Effector memory CD8-positive, alpha-beta T cell (primary cell): ENCODE measurements at regions not wholly inside any gene's neighbourhood (a gene's known extent, or its start where the extent isn't known, plus 50 kb on each side); places are given as distances from the start of the nearest gene placed in this dataset.

Experiments used
- ATAC-seq: fragments of 150-1000 bp; cut with Tn5 transposase; replicated peaks from 2 replicates; pipeline ENCODE4 v1.10.0; 2021; ENCODE audit warnings: mild to moderate bottlenecking, moderate library complexity
- DNase-seq, 3 experiments: peaks; one replicate each; pipeline ENCODE4 v3.0.0; 2021
- H3K27ac Mint-ChIP-seq, 2 donors: one replicate each; pipeline ENCODE4 v1.8.0; 2022; ENCODE audit warnings: mild to moderate bottlenecking in 2 of 2, mixed read lengths in 2 of 2, moderate library complexity in 2 of 2
- H3K27me3 Mint-ChIP-seq, 2 donors: one replicate each; pipeline ENCODE4 v1.8.0; 2022; ENCODE audit warnings: mixed read lengths in 2 of 2
- H3K36me3 Mint-ChIP-seq: one replicate; pipeline ENCODE4 v1.8.0; 2022; ENCODE audit warnings: mild to moderate bottlenecking, moderate library complexity, mixed read lengths; ENCODE audit not compliant: insufficient read depth
- H3K4me1 Mint-ChIP-seq, 2 donors: one replicate each; pipeline ENCODE4 v1.8.0; 2022; ENCODE audit warnings: low read depth in 2 of 2, mixed read lengths in 2 of 2
- H3K4me3 Mint-ChIP-seq, 2 donors: one replicate each; pipeline ENCODE4 v1.8.0; 2022; ENCODE audit warnings: mild to moderate bottlenecking in 2 of 2, mixed read lengths in 2 of 2, moderate library complexity in 2 of 2
- H3K9me3 Mint-ChIP-seq, 2 donors: one replicate each; pipeline ENCODE4 v1.8.0; 2022; ENCODE audit warnings: mixed read lengths in 2 of 2

GRCh38 chr15:58235961-58236360, 97.8 kb downstream of the AQP9 start:
- no peak for DNase-seq
- H3K4me1 Mint-ChIP-seq: no peaks in the 10 kb centered on the region
- no peaks in the 10 kb centered on the region for H3K9me3 Mint-ChIP-seq
- H3K27me3 Mint-ChIP-seq: peaks cover 4 to 16% of the 10 kb centered on the region in 2 donors
- H3K27ac Mint-ChIP-seq: no peak overlapping the region
- ATAC-seq: no peak
- H3K4me3 Mint-ChIP-seq: no peak overlapping the region
- no peaks in the 10 kb centered on the region for H3K36me3 Mint-ChIP-seq

GRCh38 chr15:58240191-58240932, 102.2 kb downstream of the AQP9 start:
- Mint-ChIP-seq H3K27me3 (peaks cover 0 to 7% of the 10 kb centered on the region in 2 donors), H3K4me1 (no peaks in the 10 kb centered on the region), H3K4me3 (no peak overlapping the region), H3K36me3 (no peaks in the 10 kb centered on the region), H3K27ac (no peak overlapping the region), H3K9me3 (no peaks in the 10 kb centered on the region)
- DNase-seq (no peak), ATAC-seq (no peak)

- H3K36me3 Mint-ChIP-seq: peaks cover 3% of the 10 kb centered on the region
- ATAC-seq: no peak
- no peak overlapping the region for H3K27ac Mint-ChIP-seq
- H3K9me3 Mint-ChIP-seq: no peaks in the 10 kb centered on the region
- H3K4me1 Mint-ChIP-seq: no peaks in the 10 kb centered on the region
- no peak for DNase-seq
- no peak overlapping the region for H3K4me3 Mint-ChIP-seq
- H3K27me3 Mint-ChIP-seq: peaks cover 0 to 8% of the 10 kb centered on the region in 2 donors
These were observed 103.7 kb downstream of the AQP9 start for GRCh38 chr15:58241872-58242271.

- ATAC-seq (no peak), DNase-seq (no peak)
- Mint-ChIP-seq H3K27me3 (peaks cover 0 to 8% of the 10 kb centered on the region in 2 donors), H3K36me3 (peaks cover 3% of the 10 kb centered on the region), H3K9me3 (no peaks in the 10 kb centered on the region), H3K27ac (no peak overlapping the region), H3K4me1 (no peaks in the 10 kb centered on the region), H3K4me3 (no peak overlapping the region)
These were observed 104.9 kb downstream of the AQP9 start for GRCh38 chr15:58243070-58243469.

GRCh38 chr15:58244536-58244935, 106.4 kb downstream of the AQP9 start:
- Mint-ChIP-seq H3K4me3 (no peak overlapping the region), H3K27me3 (peaks cover 0 to 8% of the 10 kb centered on the region in 2 donors), H3K9me3 (no peaks in the 10 kb centered on the region), H3K27ac (no peak overlapping the region), H3K36me3 (peaks cover 3% of the 10 kb centered on the region), H3K4me1 (peaks cover under 1% of the 10 kb centered on the region in 2 donors)
- DNase-seq (no peak), ATAC-seq (no peak)

- ATAC-seq: no peak
- no peak for DNase-seq
- Mint-ChIP-seq H3K36me3 (peaks cover 3% of the 10 kb centered on the region), H3K4me3 (no peak overlapping the region), H3K27me3 (peaks cover 6 to 9% of the 10 kb centered on the region in 2 donors), H3K9me3 (no peaks in the 10 kb centered on the region), H3K4me1 (peaks cover 6 to 8% of the 10 kb centered on the region in 2 donors), H3K27ac (no peak overlapping the region)
These were observed 107.9 kb downstream of the AQP9 start for GRCh38 chr15:58246041-58246440.

- Mint-ChIP-seq H3K4me3 (no peak overlapping the region), H3K4me1 (peaks cover 6 to 8% of the 10 kb centered on the region in 2 donors), H3K27me3 (peaks cover 17 to 30% of the 10 kb centered on the region in 2 donors), H3K36me3 (peaks cover 3% of the 10 kb centered on the region), H3K9me3 (no peaks in the 10 kb centered on the region), H3K27ac (no peak overlapping the region)
- ATAC-seq (no peak), DNase-seq (no peak)
These were observed 110.0 kb downstream of the AQP9 start for GRCh38 chr15:58247855-58248842.

- peaks cover 29 to 39% of the 10 kb centered on the region in 2 donors for H3K27me3 Mint-ChIP-seq
- H3K27ac Mint-ChIP-seq: no peak overlapping the region
- no peak for DNase-seq
- ATAC-seq: peak; percentile 60
- H3K4me1 Mint-ChIP-seq: peaks cover 6 to 8% of the 10 kb centered on the region in 2 donors
- H3K36me3 Mint-ChIP-seq: peaks cover 3% of the 10 kb centered on the region
- no peaks in the 10 kb centered on the region for H3K9me3 Mint-ChIP-seq
- peak overlapping the region; percentile 1 to 47 for H3K4me3 Mint-ChIP-seq
These were observed 111.6 kb downstream of the AQP9 start for GRCh38 chr15:58249646-58250312.

- Mint-ChIP-seq H3K27ac (no peak overlapping the region), H3K27me3 (peaks cover 48 to 52% of the 10 kb centered on the region in 2 donors), H3K4me1 (peaks cover 6 to 8% of the 10 kb centered on the region in 2 donors), H3K9me3 (no peaks in the 10 kb centered on the region), H3K36me3 (no peaks in the 10 kb centered on the region), H3K4me3 (no peak overlapping the region)
- DNase-seq (no peak), ATAC-seq (no peak)
These were observed 114.6 kb downstream of the AQP9 start for GRCh38 chr15:58252586-58253323.

- Mint-ChIP-seq H3K27ac (no peak overlapping the region), H3K9me3 (no peaks in the 10 kb centered on the region), H3K36me3 (no peaks in the 10 kb centered on the region), H3K4me3 (no peak overlapping the region), H3K27me3 (peaks cover 50 to 51% of the 10 kb centered on the region in 2 donors), H3K4me1 (no peaks in the 10 kb centered on the region)
- DNase-seq (no peak), ATAC-seq (no peak)
These were observed 119.7 kb downstream of the AQP9 start for GRCh38 chr15:58257776-58258325.

GRCh38 chr15:58258501-58259292, 120.5 kb downstream of the AQP9 start:
- Mint-ChIP-seq H3K9me3 (no peaks in the 10 kb centered on the region), H3K36me3 (no peaks in the 10 kb centered on the region), H3K4me3 (no peak overlapping the region), H3K4me1 (no peaks in the 10 kb centered on the region), H3K27ac (no peak overlapping the region), H3K27me3 (peaks cover 52 to 54% of the 10 kb centered on the region in 2 donors)
- DNase-seq (no peak), ATAC-seq (no peak)

- ATAC-seq: no peak
- H3K9me3 Mint-ChIP-seq: no peaks in the 10 kb centered on the region
- H3K36me3 Mint-ChIP-seq: no peaks in the 10 kb centered on the region
- DNase-seq: no peak
- H3K27ac Mint-ChIP-seq: no peak overlapping the region
- no peaks in the 10 kb centered on the region for H3K4me1 Mint-ChIP-seq
- H3K4me3 Mint-ChIP-seq: no peak overlapping the region
- H3K27me3 Mint-ChIP-seq: peaks cover 36 to 50% of the 10 kb centered on the region in 2 donors
These were observed 122.1 kb downstream of the AQP9 start for GRCh38 chr15:58260205-58260724.
